HepG2 (cell line): ENCODE measurements at regions not wholly inside any gene's neighbourhood (a gene's known extent, or its start where the extent isn't known, plus 50 kb on each side); places are given as distances from the start of the nearest gene placed in this dataset.

Experiments used
- ELF3 ChIP-seq: IDR thresholded peaks from 2 replicates; pipeline ENCODE4 v1.6.1; 2016; ENCODE audit warnings: missing genetic modification reagents, missing compliant biosample characterization
- FOSL2 ChIP-seq: sonication (generic); formaldehyde crosslinking; IDR thresholded peaks from 2 replicates; pipeline ENCODE4 v1.4.0; 2020; ENCODE audit warnings: missing genetic modification reagents
- GABPB1 ChIP-seq: IDR thresholded peaks from 2 replicates; pipeline ENCODE4 v1.6.1; 2016; ENCODE audit warnings: mild to moderate bottlenecking, missing genetic modification reagents, moderate library complexity, missing compliant biosample characterization
- NFE2 ChIP-seq: sonication (generic); formaldehyde crosslinking; IDR thresholded peaks from 2 replicates; pipeline ENCODE4 v1.4.0; 2020; ENCODE audit warnings: missing genetic modification reagents
- NFE2L2 ChIP-seq: fragments of 150-350 bp; IDR thresholded peaks from 2 replicates; pipeline ENCODE4 v1.6.1; 2014; ENCODE audit warnings: low read length
- TEAD3 ChIP-seq: optimal IDR thresholded peaks from 2 replicates; pipeline ENCODE3; 2016; ENCODE audit warnings: borderline replicate concordance
- TSC22D2 ChIP-seq: sonication (generic); formaldehyde crosslinking; IDR thresholded peaks from 2 replicates; pipeline ENCODE4 v1.5.1; 2020; ENCODE audit warnings: missing genetic modification reagents, mild to moderate bottlenecking, borderline replicate concordance
- ZBTB8A ChIP-seq: sonication (generic); formaldehyde crosslinking; IDR thresholded peaks from 2 replicates; pipeline ENCODE4 v1.4.0; 2020; ENCODE audit warnings: mild to moderate bottlenecking, low read depth, missing genetic modification reagents, borderline replicate concordance
- ZFP91 ChIP-seq: sonication (generic); formaldehyde crosslinking; IDR thresholded peaks from 2 replicates; pipeline ENCODE4 v1.9.0; 2022; ENCODE audit warnings: missing genetic modification reagents, mild to moderate bottlenecking, borderline replicate concordance
- ZNF264 ChIP-seq: sonication (generic); formaldehyde crosslinking; IDR thresholded peaks from 2 replicates; pipeline ENCODE4 v1.4.0; 2020; ENCODE audit warnings: missing genetic modification reagents
- ZNF687 ChIP-seq: sonication (generic); formaldehyde crosslinking; IDR thresholded peaks from 2 replicates; pipeline ENCODE4 v1.5.1; 2020; ENCODE audit warnings: mild to moderate bottlenecking, missing genetic modification reagents, moderate library complexity
- ZNF720 ChIP-seq: sonication (generic); formaldehyde crosslinking; IDR thresholded peaks from 2 replicates; pipeline ENCODE4 v1.4.0; 2020; ENCODE audit warnings: missing genetic modification reagents

GRCh38 chr10:124153023-124153826 is 59.8 kb upstream of the CHST15 start (continued):
- TF ChIP-seq TEAD3 (peak; percentile 18), NFE2L2 (peak; percentile 55; the same call in 1 of the 2 replicates), ZNF720 (CRISPR knock-in tag) (no peak), ELF3 (CRISPR knock-in tag) (0 out of 2 replicates have a peak, but pooled peaks have one; percentile 35), ZFP91 (peak; percentile 13; the same call in 1 of the 2 replicates), GABPB1 (CRISPR knock-in tag) (0 out of 2 replicates have a peak, but pooled peaks have one; percentile 25), ZNF687 (CRISPR knock-in tag) (peak; percentile 48), ZNF264 (CRISPR knock-in tag) (no peak), TSC22D2 (no peak), ZBTB8A (CRISPR knock-in tag) (no peak), FOSL2 (CRISPR knock-in tag) (peak; percentile 86), NFE2 (CRISPR knock-in tag) (peak; percentile 58; the same call in 1 of the 2 replicates)
